Left ventricle myocardium superior (tissue), 1 donor: ENCODE measurements at regions not wholly inside any gene's neighbourhood (a gene's known extent, or its start where the extent isn't known, plus 50 kb on each side); places are given as distances from the start of the nearest gene placed in this dataset.
A peak's percentile ranks its signal among the peaks of the same experiment; 100 is the strongest.
"Not testable (repeated sequence)": the region's sequence is repeated elsewhere in the genome, so short reads cannot be mapped to it uniquely, and the experiment has no call there.

Source experiments
- ATAC-seq: fragments of 200-7000 bp; cut with Tn5 transposase; one replicate; pipeline ENCODE4 v1.9.1; 2020; ENCODE audit warnings: mild to moderate bottlenecking, moderate library complexity
- DNase-seq: peaks from one replicate; pipeline ENCODE4 v3.0.0-alpha.2; 2020
- intact Hi-C: fragments of 100-400 bp; cut with micrococcal nuclease; formaldehyde crosslinking; loops from one replicate; pipeline ENCODE4 v1.11.0; 2022
- donor health status: DM: no; HTN: yes; CAD: no; lungs with severe emphysema.

DNA sequence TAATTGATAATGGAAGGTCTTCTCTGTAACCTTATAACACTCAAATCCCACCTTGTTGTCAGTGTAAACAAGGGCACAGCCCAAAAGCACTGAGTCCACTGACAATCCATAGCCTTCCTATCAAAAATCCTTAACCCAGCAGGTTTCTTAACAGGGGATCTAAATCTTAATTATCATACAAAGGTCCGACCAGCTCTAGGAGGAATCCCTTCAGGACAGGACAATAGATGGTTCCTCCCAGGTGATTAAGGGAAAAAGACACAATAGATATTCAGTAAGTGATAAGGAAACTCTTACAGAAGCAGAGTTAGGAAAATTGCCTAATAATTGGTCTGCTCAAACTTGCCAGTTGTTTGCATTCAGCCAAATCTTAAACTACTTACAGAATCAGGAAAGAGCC is 951.9 kb upstream of the CTNND2 start:
- intact Hi-C loops, ATAC-seq, DNase-seq: not testable (repeated sequence)

- ATAC-seq (no peak), DNase-seq (no peak)
- intact Hi-C loops, result no loop called here
These were observed 950.1 kb upstream of the CTNND2 start for GRCh38 chr5:12854386-12854785.

GRCh38 chr5:12851761-12852160 is 947.5 kb upstream of the CTNND2 start:
- ATAC-seq (no peak), DNase-seq (no peak)
- intact Hi-C loops, result no loop called here

GRCh38 chr5:12848709-12849108 is 944.5 kb upstream of the CTNND2 start:
- no peak for DNase-seq
- ATAC-seq, result no peak
- intact Hi-C loops, result no loop called here

- ATAC-seq, result no peak
- DNase-seq, result no peak
- intact Hi-C loops, result no loop called here
These were observed 941.4 kb upstream of the CTNND2 start for GRCh38 chr5:12845549-12846159.

DNA sequence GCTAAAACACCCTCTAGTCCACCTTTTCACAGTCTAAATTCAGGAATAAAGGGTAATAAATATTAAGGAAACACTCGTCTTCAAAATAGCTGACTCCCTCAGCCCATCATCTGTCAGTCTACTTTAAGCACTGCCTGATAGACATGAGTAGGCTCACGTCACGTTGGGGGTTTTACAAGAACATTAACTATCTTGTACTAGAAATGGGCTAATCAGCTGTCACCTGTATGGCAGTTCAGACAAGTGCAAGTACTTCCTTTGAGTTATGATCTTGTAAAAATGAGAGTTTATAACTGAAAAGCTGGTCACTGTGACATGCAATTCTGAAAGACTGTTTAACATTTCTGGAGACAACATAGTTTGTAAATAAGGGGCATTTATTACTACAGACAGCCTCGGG is 936.7 kb upstream of the CTNND2 start:
- ATAC-seq, result no peak
- DNase-seq, result no peak
- intact Hi-C loops, result no loop called here

GRCh38 chr5:12837592-12837991 is 933.3 kb upstream of the CTNND2 start:
- intact Hi-C loops, result no loop called here
- no peak for DNase-seq

GRCh38 chr5:12825163-12825562 is 920.9 kb upstream of the CTNND2 start:
- intact Hi-C loops, result no loop called here
- no peak for DNase-seq
- ATAC-seq, result no peak

More at GRCh38 chr5:12837592-12837991, 933.3 kb upstream of the CTNND2 start:
- ATAC-seq, result no peak

DNA sequence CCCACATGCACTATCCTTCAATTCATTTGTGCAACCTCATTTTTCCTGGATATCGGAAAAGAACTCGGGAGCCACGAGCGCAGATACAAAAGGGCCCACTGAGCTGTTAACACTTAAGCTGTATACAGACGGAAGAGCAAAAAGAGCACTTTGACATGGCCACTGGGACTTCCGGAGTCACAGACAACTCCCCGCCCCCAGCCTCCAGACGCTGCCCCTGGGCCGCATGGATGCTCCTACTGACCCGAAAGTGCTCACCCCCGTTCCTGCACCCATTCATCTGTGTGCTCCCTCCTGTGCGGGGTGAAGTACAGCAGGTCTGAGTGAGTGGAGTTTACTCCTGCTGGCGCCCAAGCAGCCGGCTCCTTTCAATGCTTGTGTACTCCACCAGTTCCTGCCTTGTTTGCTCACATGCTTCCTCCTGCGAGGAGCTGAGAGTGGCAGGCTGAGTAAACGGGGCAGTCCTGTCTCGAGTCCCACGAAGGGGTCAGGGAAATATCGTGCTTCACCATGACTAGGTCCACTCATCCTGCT is 901.0 kb upstream of the CTNND2 start:
- intact Hi-C loops, result no loop called here
- ATAC-seq (no peak), DNase-seq (no peak)

DNA sequence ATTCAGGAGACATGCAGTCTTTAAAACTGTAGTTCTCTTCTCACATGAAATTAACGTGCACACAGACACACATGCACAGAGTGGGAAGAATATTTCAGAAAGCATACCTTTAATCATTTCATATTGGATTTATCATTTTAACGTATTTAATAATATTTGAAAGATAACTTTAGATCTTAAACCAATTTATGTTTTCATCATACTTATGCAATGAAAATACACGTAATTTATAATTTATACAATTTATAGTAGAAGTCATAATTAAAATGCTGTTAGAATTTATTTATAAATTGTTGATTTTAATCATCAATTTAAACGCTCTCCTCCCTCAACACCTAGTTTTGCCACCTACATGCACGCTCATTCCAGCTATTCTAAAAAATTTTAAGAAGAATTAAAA is 894.9 kb upstream of the CTNND2 start:
- no peak for DNase-seq
- intact Hi-C loops, result no loop called here
- no peak for ATAC-seq

- DNase-seq (no peak), ATAC-seq (no peak)
- intact Hi-C loops, result no loop called here
These were observed 891.1 kb upstream of the CTNND2 start for GRCh38 chr5:12795333-12795663.

GRCh38 chr5:12794476-12795332 is 890.5 kb upstream of the CTNND2 start:
- DNase-seq (peak; percentile 18), ATAC-seq (no peak)
- intact Hi-C loops, result no loop called here

DNA sequence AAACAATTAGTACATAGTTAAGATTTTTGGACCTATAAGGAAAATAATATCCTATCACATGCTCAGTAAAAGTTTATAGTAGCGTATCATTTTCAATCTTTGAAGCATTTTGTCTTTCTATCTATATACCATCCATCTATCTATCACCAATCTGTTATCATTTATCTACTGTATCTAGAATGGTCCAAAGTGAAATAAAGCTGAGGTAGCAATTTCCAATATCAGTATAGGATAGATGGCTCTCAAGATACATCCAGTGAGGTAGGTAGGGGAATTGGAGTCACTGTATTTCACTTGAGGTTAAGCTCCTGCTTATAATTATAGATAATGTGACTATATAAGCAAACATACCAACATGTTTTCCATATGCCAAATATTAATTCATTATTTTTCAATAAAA is 889.1 kb upstream of the CTNND2 start:
- ATAC-seq (no peak), DNase-seq (no peak)
- intact Hi-C loops, result no loop called here

DNA sequence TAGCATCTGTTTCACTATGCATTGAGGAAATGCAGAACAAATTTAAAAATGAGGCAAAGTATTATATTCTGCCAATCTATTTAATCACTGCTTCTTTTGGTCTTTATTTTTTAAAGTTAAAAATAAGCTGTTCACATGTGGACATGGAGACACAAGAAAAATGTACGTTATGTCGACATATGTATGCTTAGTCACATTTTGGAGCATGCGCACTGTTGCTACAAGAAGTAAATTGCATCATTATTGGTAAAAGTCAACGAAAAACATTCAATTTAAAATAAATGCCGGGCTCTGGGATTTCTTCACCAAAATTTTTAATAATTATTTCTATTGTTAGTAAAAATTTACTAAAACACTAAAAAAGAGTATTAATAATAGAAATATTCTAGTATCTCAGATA is 876.3 kb upstream of the CTNND2 start:
- intact Hi-C loops, result no loop called here
- ATAC-seq, result no peak
- DNase-seq, result no peak

- ATAC-seq, result no peak
- intact Hi-C loops, result no loop called here
- DNase-seq, result no peak
These were observed 873.1 kb upstream of the CTNND2 start for GRCh38 chr5:12777342-12777741.

DNA sequence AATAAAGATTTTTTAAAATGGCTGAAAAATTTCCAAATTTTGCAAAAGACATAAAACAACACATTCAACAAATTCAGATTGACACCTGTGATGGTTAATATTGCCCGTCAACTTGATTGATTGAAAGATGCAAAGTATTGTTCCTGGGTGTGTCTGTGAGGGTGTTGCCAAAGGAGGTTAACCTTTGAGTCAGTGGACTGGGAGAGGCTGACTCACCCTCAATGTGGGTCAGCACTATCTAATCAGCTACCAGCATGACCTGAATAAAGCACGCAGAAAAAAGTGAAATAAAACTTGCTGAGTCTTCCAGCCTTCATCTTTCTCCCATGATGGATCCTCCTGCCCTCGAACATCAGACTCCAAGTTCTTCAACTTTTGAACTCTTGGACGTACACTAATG is 868.0 kb upstream of the CTNND2 start:
- ATAC-seq (no peak), DNase-seq (no peak)
- intact Hi-C loops, result no loop called here

- intact Hi-C loops, result no loop called here
- no peak for ATAC-seq
- DNase-seq, result no peak
These were observed 855.1 kb upstream of the CTNND2 start for GRCh38 chr5:12759377-12759776.

- DNase-seq, result no peak
- no peak for ATAC-seq
- intact Hi-C loops, result no loop called here
These were observed 852.8 kb upstream of the CTNND2 start for GRCh38 chr5:12757035-12757434.

GRCh38 chr5:12745537-12745936 is 841.3 kb upstream of the CTNND2 start:
- DNase-seq, result no peak
- ATAC-seq, result no peak
- intact Hi-C loops, result no loop called here

GRCh38 chr5:12743582-12743981 is 839.3 kb upstream of the CTNND2 start:
- DNase-seq (no peak), ATAC-seq (no peak)

DNA sequence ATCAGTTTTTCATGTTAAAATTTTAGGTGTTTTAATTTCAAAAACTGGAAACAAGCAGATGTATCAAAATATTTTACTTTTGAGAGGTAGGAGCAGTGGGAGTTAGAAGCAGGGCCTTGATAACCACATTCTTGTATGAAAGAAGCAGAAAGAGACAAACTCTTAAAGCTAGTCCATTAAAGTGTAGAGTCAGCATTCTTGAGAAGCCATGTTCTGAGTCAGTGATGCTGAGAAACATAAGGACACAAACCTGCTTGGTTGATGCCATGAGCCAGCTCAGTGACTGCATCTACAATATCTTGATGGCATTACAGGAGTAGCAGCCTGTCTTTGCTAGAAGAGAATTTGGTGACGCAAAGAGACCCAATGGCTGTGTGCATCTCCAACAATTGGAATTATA is 826.1 kb upstream of the CTNND2 start:
- ATAC-seq (no peak), DNase-seq (no peak)
- intact Hi-C loops, result no loop called here

More at GRCh38 chr5:12743582-12743981, 839.3 kb upstream of the CTNND2 start:
- intact Hi-C loops, result no loop called here
